ENCODE measurements at regions not wholly inside any gene's neighbourhood (a gene's known extent, or its start where the extent isn't known, plus 50 kb on each side); places are given as distances from the start of the nearest gene placed in this dataset.
"Not testable (repeated sequence)": the region's sequence is repeated elsewhere in the genome, so short reads cannot be mapped to it uniquely, and the experiment has no call there.

- DNase-seq (ENCODE audit: low read depth): no peak
Measured at GRCh38 chr4:124427095-124427767, 285.3 kb downstream of the ANKRD50 start.

GRCh38 chr4:124428648-124429047 is 283.9 kb downstream of the ANKRD50 start:
- DNase-seq (ENCODE audit: low read depth): no peak

GRCh38 chr4:124429746-124430250 is 282.7 kb downstream of the ANKRD50 start:
- DNase-seq (ENCODE audit: low read depth): no peak

- DNase-seq (ENCODE audit: low read depth): peak; percentile 26
Measured at GRCh38 chr4:124431653-124432192, 280.8 kb downstream of the ANKRD50 start.

GRCh38 chr4:124432500-124432899 is 280.0 kb downstream of the ANKRD50 start:
- peak; percentile 66 for DNase-seq (ENCODE audit: low read depth)

- no peak for DNase-seq (ENCODE audit: low read depth)
Measured at GRCh38 chr4:124433044-124433443, 279.5 kb downstream of the ANKRD50 start.

GRCh38 chr4:124433500-124433899 is 279.0 kb downstream of the ANKRD50 start:
- peak; percentile 21 for DNase-seq (ENCODE audit: low read depth)

GRCh38 chr4:124435274-124435950 is 277.1 kb downstream of the ANKRD50 start:
- no peak for DNase-seq (ENCODE audit: low read depth)

GRCh38 chr4:124437853-124438495 is 274.6 kb downstream of the ANKRD50 start:
- no peak for DNase-seq (ENCODE audit: low read depth)

GRCh38 chr4:124445071-124445470 is 267.5 kb downstream of the ANKRD50 start:
- DNase-seq (ENCODE audit: low read depth): no peak

GRCh38 chr4:124449881-124450280 is 262.7 kb downstream of the ANKRD50 start:
- peak; percentile 8 for DNase-seq (ENCODE audit: low read depth)

- no peak for DNase-seq (ENCODE audit: low read depth)
Measured at GRCh38 chr4:124450851-124451250, 261.7 kb downstream of the ANKRD50 start.

GRCh38 chr4:124454772-124455270 is 257.7 kb downstream of the ANKRD50 start:
- DNase-seq (ENCODE audit: low read depth): no peak

- no peak for DNase-seq (ENCODE audit: low read depth)
Measured at GRCh38 chr4:124455671-124456070, 256.9 kb downstream of the ANKRD50 start.

GRCh38 chr4:124459196-124459940 is 253.2 kb downstream of the ANKRD50 start:
- no peak for DNase-seq (ENCODE audit: low read depth)

GRCh38 chr4:124459941-124460310 is 252.6 kb downstream of the ANKRD50 start:
- DNase-seq (ENCODE audit: low read depth): no peak

- not testable (repeated sequence) for DNase-seq (ENCODE audit: low read depth)
Measured at GRCh38 chr4:124461592-124461991, 250.9 kb downstream of the ANKRD50 start.

GRCh38 chr4:124462954-124463828 is 249.3 kb downstream of the ANKRD50 start:
- no peak for DNase-seq (ENCODE audit: low read depth)

GRCh38 chr4:124464836-124465235 is 247.7 kb downstream of the ANKRD50 start:
- DNase-seq (ENCODE audit: low read depth): no peak

- DNase-seq (ENCODE audit: low read depth): no peak
Measured at GRCh38 chr4:124468360-124468759, 244.2 kb downstream of the ANKRD50 start.

GRCh38 chr4:124469981-124470380 is 242.6 kb downstream of the ANKRD50 start:
- DNase-seq (ENCODE audit: low read depth): no peak
